ENCODE measurements at regions not wholly inside any gene's neighbourhood (a gene's known extent, or its start where the extent isn't known, plus 50 kb on each side); places are given as distances from the start of the nearest gene placed in this dataset.
"Not testable (repeated sequence)": the region's sequence is repeated elsewhere in the genome, so short reads cannot be mapped to it uniquely, and the experiment has no call there.

- no peaks in the 10 kb centered on the region for H3K9me3 ChIP-seq
- no peak overlapping the region for H3K4me3 ChIP-seq
- no peaks in the 10 kb centered on the region for H3K4me1 ChIP-seq
- WGBS, 2 donors, result 67 to 72% methylated on average over 3 of the region's 3 CpGs
- no peak for TF ChIP-seq CTCF (IDR thresholded peaks at IDR 0.05)
- TF ChIP-seq POLR2A (IDR thresholded peaks at IDR 0.05), result no peak
- no peaks in the 10 kb centered on the region for H3K27me3 ChIP-seq
- no peak for DNase-seq
- H3K36me3 ChIP-seq, result no peaks in the 10 kb centered on the region
- no peak overlapping the region for H3K27ac ChIP-seq
- intact Hi-C loops (cut with DNase I), result no loop called here
Observed at GRCh38 chr5:158244882-158245281, 385.9 kb upstream of the CLINT1 start.

DNA sequence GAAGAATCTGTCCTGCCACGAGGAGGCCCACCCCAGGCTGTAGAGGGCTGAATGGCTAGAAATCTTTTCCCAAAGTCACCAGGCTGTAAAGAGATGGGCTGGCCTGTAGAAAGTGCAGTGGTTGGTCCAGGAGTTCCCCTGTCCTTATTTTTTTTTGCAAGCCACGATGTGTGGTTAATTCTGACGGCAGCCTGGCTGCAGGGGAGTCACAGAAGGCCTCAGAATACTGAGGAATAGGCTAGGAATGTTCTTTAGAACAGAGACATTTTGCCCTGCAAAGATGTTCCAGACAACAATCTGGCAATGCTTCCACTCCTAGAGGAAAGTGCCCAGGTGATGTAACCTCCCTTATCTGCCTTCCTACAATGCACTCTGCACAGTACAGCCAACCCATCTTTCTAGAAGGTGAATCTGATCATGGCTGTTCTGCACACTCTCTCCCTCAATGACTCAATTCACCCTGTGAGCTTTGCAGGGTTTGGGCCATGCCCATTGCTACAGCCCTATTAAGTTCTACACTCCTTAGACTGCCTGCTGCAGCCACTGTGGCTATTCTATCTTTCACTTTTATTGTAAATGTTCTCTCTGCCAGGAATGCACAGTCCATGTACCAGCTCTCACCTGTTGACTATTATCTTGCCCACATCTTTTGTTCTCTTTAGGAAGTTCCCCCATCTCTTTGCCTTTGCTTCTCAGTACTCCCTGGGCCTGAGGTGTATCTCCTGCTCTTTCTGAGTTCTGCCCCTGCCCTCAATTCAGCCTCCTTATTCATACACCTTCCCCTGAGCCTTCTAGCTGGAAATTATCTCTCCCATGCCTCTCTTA, 377.8 kb upstream of the CLINT1 start:
- no peaks in the 10 kb centered on the region for H3K9me3 ChIP-seq
- no peak overlapping the region for H3K4me3 ChIP-seq
- intact Hi-C loops (cut with DNase I), result no loop called here
- no peak overlapping the region for H3K27ac ChIP-seq
- no peak for TF ChIP-seq POLR2A (IDR thresholded peaks at IDR 0.05)
- TF ChIP-seq CTCF (IDR thresholded peaks at IDR 0.05), result no peak
- DNase-seq, result no peak
- no peaks in the 10 kb centered on the region for H3K4me1 ChIP-seq
- no peaks in the 10 kb centered on the region for H3K36me3 ChIP-seq
- H3K27me3 ChIP-seq, result no peaks in the 10 kb centered on the region
- WGBS, 2 donors, result 57 to 72% methylated on average over 2 to 3 of the region's 3 CpGs

DNA sequence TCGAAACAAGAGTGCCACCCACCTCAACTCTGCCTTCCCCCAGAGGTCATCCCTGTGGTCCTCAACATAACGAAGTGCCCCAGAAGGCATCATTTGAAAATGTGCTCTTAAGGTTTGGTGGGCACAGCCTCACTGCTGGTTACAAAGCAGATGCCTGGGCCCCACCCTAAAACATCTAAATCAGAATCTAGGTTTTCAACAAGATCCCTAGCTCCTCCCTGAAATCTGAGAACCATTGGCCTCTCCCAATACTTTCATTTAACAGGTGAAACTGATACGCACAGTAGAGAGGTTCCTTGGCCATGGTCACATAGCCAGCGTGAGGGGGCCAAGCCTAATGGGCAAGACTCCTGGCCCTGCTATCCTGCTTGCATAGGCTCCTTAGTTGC, 376.2 kb upstream of the CLINT1 start:
- H3K9me3 ChIP-seq, result no peaks in the 10 kb centered on the region
- no peak for TF ChIP-seq POLR2A (IDR thresholded peaks at IDR 0.05)
- no peak for TF ChIP-seq CTCF (IDR thresholded peaks at IDR 0.05)
- no peaks in the 10 kb centered on the region for H3K27me3 ChIP-seq
- DNase-seq, result no peak
- intact Hi-C loops (cut with DNase I), result no loop called here
- H3K27ac ChIP-seq, result no peak overlapping the region
- 73 to 74% methylated on average over 3 to 4 of the region's 4 CpGs for WGBS, 2 donors
- H3K4me3 ChIP-seq, result no peak overlapping the region
- no peaks in the 10 kb centered on the region for H3K4me1 ChIP-seq
- no peaks in the 10 kb centered on the region for H3K36me3 ChIP-seq

- DNase-seq, result no peak
- TF ChIP-seq CTCF (IDR thresholded peaks at IDR 0.05) (no peak), POLR2A (IDR thresholded peaks at IDR 0.05) (no peak)
- Histone ChIP-seq H3K27me3 (no peaks in the 10 kb centered on the region), H3K36me3 (no peaks in the 10 kb centered on the region), H3K4me3 (no peak overlapping the region), H3K9me3 (no peaks in the 10 kb centered on the region), H3K27ac (no peak overlapping the region), H3K4me1 (no peaks in the 10 kb centered on the region)
- 56 to 65% methylated on average over 10 to 11 of the region's 11 CpGs for WGBS, 2 donors
- intact Hi-C loops (cut with DNase I), result no loop called here
Observed at GRCh38 chr5:158234323-158235158, 375.6 kb upstream of the CLINT1 start.

DNA sequence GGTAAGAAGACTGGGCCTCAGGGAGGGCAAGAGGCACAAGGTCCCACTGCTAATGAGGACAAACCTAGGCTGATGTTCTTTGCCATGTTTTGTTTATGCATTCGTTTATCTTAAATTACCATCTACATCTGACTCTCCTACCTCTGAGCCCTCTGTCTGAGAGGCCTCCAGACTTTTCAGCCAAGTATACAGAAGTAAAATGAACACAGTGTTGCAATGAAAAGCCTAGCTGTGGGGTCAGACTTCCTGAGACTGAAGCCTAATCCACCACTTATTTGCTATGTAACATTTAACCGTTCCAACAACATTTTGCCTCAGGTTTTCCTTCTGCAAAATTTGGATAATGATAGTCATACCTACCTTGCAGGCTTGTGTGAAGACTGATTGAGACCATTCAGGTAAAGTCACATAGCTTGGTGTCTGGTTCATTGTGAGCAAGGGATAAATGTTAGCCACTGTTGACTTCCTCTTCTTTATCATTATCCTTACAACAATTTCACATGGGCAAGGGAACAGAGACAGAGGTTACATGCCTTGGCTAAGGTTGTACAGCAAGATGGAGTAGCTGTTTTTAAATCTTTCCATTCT, 374.9 kb upstream of the CLINT1 start:
- DNase-seq, result no peak
- TF ChIP-seq CTCF (IDR thresholded peaks at IDR 0.05), result no peak
- no peak for TF ChIP-seq POLR2A (IDR thresholded peaks at IDR 0.05)
- Histone ChIP-seq H3K27me3 (no peaks in the 10 kb centered on the region), H3K4me3 (no peak overlapping the region), H3K27ac (no peak overlapping the region), H3K4me1 (no peaks in the 10 kb centered on the region), H3K36me3 (no peaks in the 10 kb centered on the region), H3K9me3 (no peaks in the 10 kb centered on the region)
- 56 to 66% methylated on average over 2 of the region's 2 CpGs for WGBS, 2 donors
- intact Hi-C loops (cut with DNase I), result no loop called here

DNA sequence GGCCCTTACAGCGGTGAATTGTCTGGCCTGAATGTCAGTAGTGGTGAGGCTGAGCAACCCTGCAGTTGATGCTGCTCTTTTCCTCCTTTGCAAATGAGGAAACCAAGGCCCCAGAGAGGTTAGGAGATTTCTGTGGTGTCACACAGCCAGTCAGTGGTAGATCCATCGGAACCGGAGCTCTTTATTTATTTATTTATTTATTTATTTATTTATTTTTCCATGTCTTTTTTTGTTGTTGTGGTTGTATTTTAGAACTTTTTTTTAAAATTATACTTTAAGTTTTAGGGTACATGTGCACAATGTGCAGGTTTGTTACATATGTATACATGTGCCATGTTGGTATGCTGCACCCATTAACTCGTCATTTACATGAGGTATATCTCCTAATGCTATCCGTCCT, 368.4 kb upstream of the CLINT1 start:
- H3K27me3 ChIP-seq; H3K9me3 ChIP-seq; H3K36me3 ChIP-seq; H3K4me1 ChIP-seq; H3K4me3 ChIP-seq; intact Hi-C loops (cut with DNase I); H3K27ac ChIP-seq; DNase-seq: not testable (repeated sequence)
- 82 to 86% methylated on average over 5 of the region's 5 CpGs for WGBS, 2 donors
